Left lung (tissue), 4 donors: ENCODE measurements at regions not wholly inside any gene's neighbourhood (a gene's known extent, or its start where the extent isn't known, plus 50 kb on each side); places are given as distances from the start of the nearest gene placed in this dataset.

Experiments
- ATAC-seq: fragments of 200-7000 bp; cut with Tn5 transposase; one replicate; pipeline ENCODE4 v1.9.1; 2020; ENCODE audit warnings: moderate library complexity
- DNase-seq, 4 donors: peaks; one replicate each; pipeline ENCODE4 v3.0.0-alpha.2; 2013 to 2020
- H3K27ac ChIP-seq, 2 donors: fragments of 200-600 bp; sonication (generic) in 1 of 2; one replicate each; pipeline versions ENCODE4 v1.5.0 to v1.8.0; 2020 to 2021
- H3K27me3 ChIP-seq, 2 donors: fragments of 200-600 bp; sonication (generic) in 1 of 2; one replicate each; pipeline versions ENCODE4 v1.5.0 to v1.8.0; 2020 to 2021
- H3K36me3 ChIP-seq, 2 donors: fragments of 200-600 bp; sonication (generic) in 1 of 2; one replicate each; pipeline versions ENCODE4 v1.5.0 to v1.8.0; 2020 to 2021
- H3K4me1 ChIP-seq, 2 donors: fragments of 200-600 bp; one replicate each; pipeline ENCODE4 v1.8.0; 2021
- H3K4me3 ChIP-seq, 2 donors: fragments of 200-600 bp; sonication (generic) in 1 of 2; one replicate each; pipeline versions ENCODE4 v1.5.0 to v1.8.0; 2020 to 2021; ENCODE audit warnings: mild to moderate bottlenecking in 1 of 2
- H3K9me3 ChIP-seq, 2 donors: fragments of 200-600 bp; sonication (generic) in 1 of 2; one replicate each; pipeline versions ENCODE4 v1.5.0 to v1.8.0; 2020 to 2021
- intact Hi-C, 2 donors: fragments of 100-400 bp; cut with DNase I; formaldehyde crosslinking; loops; one replicate each; pipeline versions ENCODE4 v1.11.2 to v1.14.2; 2022
- TF ChIP-seq, protein P1 (sequence below), 2 donors: fragments of 200-600 bp; sonication (generic) in 1 of 2; IDR thresholded peaks; one replicate each; pipeline versions ENCODE4 v1.5.0 to v1.8.0; 2021; ENCODE audit warnings: antibody characterized with exemption in 2 of 2
- donor health status: DM: no; HTN: yes; CAD: no.
- donor health status: DM: no; HTN: no; CAD: no.

- H3K36me3 ChIP-seq = no peaks in the 10 kb centered on the region
- TF ChIP-seq, protein P1, sequence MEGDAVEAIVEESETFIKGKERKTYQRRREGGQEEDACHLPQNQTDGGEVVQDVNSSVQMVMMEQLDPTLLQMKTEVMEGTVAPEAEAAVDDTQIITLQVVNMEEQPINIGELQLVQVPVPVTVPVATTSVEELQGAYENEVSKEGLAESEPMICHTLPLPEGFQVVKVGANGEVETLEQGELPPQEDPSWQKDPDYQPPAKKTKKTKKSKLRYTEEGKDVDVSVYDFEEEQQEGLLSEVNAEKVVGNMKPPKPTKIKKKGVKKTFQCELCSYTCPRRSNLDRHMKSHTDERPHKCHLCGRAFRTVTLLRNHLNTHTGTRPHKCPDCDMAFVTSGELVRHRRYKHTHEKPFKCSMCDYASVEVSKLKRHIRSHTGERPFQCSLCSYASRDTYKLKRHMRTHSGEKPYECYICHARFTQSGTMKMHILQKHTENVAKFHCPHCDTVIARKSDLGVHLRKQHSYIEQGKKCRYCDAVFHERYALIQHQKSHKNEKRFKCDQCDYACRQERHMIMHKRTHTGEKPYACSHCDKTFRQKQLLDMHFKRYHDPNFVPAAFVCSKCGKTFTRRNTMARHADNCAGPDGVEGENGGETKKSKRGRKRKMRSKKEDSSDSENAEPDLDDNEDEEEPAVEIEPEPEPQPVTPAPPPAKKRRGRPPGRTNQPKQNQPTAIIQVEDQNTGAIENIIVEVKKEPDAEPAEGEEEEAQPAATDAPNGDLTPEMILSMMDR (IDR thresholded peaks at IDR 0.05) = no peak
- ATAC-seq = no peak
- intact Hi-C loops = no loop called here
- H3K27me3 ChIP-seq = no peaks in the 10 kb centered on the region
- DNase-seq = no peak
- peaks cover 7 to 18% of the 10 kb centered on the region in 2 donors for H3K4me1 ChIP-seq
- no peak overlapping the region for H3K4me3 ChIP-seq
- H3K27ac ChIP-seq = no peak overlapping the region
- no peaks in the 10 kb centered on the region for H3K9me3 ChIP-seq
Measured at GRCh38 chr5:74386571-74387334, 253.8 kb downstream of the ENC1 start.

DNA sequence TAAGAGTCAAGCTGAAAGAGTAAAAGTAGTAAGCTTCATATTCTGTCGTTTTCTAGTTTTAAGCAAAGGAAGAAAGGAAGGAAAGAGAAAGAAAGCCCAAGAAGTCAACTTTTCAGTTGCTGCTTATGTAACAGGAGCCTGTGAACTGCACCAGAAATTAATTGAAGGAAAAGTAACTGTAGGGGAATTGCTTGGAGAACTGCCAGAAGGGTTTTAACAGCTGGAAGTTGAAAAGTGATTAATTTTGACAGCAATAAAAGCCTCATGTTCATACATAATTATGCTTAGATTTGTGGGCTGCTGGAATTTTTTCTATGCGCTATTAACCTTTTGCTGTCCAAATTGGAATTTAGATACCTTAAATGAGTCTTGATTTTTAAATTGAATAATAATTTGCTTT, 255.7 kb downstream of the ENC1 start:
- no peaks in the 10 kb centered on the region for H3K27me3 ChIP-seq
- TF ChIP-seq, protein P1 (IDR thresholded peaks at IDR 0.05) = no peak
- intact Hi-C loops = no loop called here
- ATAC-seq = no peak
- peak in 2 of 4 donors; percentile 42 to 44 for DNase-seq
- H3K9me3 ChIP-seq = no peaks in the 10 kb centered on the region
- no peaks in the 10 kb centered on the region for H3K36me3 ChIP-seq
- H3K27ac ChIP-seq = no peak overlapping the region
- no peak overlapping the region for H3K4me3 ChIP-seq
- H3K4me1 ChIP-seq = peaks cover 7 to 18% of the 10 kb centered on the region in 2 donors

GRCh38 chr5:74382987-74383593, 257.4 kb downstream of the ENC1 start:
- ATAC-seq (peak; percentile 36), DNase-seq (no peak)
- intact Hi-C loops = no loop called here
- Histone ChIP-seq H3K4me3 (no peak overlapping the region), H3K36me3 (no peaks in the 10 kb centered on the region), H3K4me1 (peaks cover 7 to 18% of the 10 kb centered on the region in 2 donors), H3K27ac (peak overlapping the region in 1 of 2 donors; percentile 43), H3K27me3 (no peaks in the 10 kb centered on the region), H3K9me3 (no peaks in the 10 kb centered on the region)
- TF ChIP-seq, protein P1 (IDR thresholded peaks at IDR 0.05) = no peak

DNA sequence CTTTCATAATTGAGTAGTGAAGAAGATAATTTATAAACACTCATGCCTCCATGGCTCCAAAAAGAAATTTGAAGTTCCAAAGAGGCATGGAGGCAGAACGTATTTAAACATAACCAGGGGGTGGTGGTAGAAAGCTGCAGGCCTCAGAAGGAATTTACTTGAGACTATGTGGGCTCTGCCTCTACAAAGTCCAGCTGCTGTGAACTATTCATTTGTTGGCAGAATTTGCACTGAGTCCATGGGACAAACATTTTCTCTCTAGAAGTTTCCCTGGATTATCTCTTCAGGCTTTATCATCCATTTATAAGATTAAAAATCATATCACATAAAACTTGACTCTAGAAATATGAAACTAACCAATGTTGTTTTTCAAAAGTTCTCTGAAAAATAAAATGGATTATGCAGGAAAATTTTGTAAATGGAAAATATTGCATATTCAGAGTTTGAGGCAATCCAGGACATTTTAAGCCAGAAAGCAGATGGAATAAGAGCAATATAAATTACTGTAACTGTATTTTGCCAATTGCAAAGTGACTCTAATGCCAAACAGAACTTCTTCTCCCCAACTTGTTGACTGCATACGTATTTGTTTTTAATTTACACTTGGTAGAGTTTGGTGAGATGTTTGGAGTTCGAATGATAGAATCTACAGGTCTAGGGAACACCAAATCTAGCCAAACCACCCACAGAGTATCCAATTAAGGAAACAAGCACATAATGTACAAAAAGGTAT, 258.2 kb downstream of the ENC1 start:
- intact Hi-C loops = no loop called here

More for the DNA sequence above, 258.2 kb downstream of the ENC1 start:
- TF ChIP-seq, protein P1 (IDR thresholded peaks at IDR 0.05) = no peak
- Histone ChIP-seq H3K4me3 (no peak overlapping the region), H3K27ac (peak overlapping the region in 1 of 2 donors; percentile 43), H3K36me3 (no peaks in the 10 kb centered on the region), H3K9me3 (no peaks in the 10 kb centered on the region), H3K27me3 (no peaks in the 10 kb centered on the region), H3K4me1 (peaks cover 7 to 18% of the 10 kb centered on the region in 2 donors)
- ATAC-seq (peak; percentile 19), DNase-seq (no peak)
